ENCODE measurements at regions not wholly inside any gene's neighbourhood (a gene's known extent, or its start where the extent isn't known, plus 50 kb on each side); places are given as distances from the start of the nearest gene placed in this dataset.

DNA sequence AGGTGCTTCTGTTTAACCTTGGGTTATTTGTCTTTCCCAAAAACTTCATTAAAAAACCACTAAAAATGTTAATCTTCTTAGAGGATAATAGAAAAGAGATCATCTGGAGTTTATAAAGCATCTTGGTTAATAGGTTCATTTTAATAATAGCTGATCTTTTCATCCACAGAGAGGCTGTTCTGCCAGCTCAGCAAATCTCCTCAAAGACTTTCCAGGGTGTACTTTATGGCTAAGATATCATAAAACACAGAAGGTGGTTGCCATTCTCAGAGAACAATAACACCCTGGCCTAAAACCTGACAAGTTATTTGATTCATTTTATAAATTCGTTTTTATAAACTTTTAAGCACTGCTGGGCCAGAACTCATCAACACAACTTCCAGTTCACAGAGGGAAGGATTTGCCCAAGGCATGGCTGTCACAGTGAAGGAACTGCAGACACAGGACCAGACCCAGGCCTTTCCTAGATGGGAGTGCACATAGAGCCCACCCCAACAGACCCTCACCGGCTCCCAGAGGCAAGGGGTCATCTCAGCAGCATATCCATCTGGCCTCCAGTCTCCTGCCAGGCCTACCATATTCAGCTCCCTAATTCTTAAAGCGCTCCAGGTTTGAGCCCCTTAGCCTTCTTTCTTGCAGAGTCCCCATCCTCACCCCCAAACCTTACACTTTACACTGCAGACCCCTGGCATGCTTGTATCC lies 203.4 kb upstream of the RAB6C start:
- Histone ChIP-seq H3K36me3 (ENCODE audit: low read depth) (no peaks in the 10 kb centered on the region), H3K4me3 (ENCODE audit: severe bottlenecking) (no peak overlapping the region), H3K27ac (ENCODE audit: poor library complexity, severe bottlenecking) (no peak overlapping the region), H3K9me3 (ENCODE audit: severe bottlenecking) (no peaks in the 10 kb centered on the region), H3K27me3 (ENCODE audit: insufficient read depth, poor library complexity, severe bottlenecking) (no peaks in the 10 kb centered on the region), H3K4me1 (ENCODE audit: insufficient read depth, poor library complexity, severe bottlenecking) (no peaks in the 10 kb centered on the region)
- no peak for ATAC-seq (ENCODE audit: low read depth)
- no peak for DNase-seq (ENCODE audit: low spot score)
- TF ChIP-seq, protein P1, sequence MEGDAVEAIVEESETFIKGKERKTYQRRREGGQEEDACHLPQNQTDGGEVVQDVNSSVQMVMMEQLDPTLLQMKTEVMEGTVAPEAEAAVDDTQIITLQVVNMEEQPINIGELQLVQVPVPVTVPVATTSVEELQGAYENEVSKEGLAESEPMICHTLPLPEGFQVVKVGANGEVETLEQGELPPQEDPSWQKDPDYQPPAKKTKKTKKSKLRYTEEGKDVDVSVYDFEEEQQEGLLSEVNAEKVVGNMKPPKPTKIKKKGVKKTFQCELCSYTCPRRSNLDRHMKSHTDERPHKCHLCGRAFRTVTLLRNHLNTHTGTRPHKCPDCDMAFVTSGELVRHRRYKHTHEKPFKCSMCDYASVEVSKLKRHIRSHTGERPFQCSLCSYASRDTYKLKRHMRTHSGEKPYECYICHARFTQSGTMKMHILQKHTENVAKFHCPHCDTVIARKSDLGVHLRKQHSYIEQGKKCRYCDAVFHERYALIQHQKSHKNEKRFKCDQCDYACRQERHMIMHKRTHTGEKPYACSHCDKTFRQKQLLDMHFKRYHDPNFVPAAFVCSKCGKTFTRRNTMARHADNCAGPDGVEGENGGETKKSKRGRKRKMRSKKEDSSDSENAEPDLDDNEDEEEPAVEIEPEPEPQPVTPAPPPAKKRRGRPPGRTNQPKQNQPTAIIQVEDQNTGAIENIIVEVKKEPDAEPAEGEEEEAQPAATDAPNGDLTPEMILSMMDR (IDR thresholded peaks at IDR 0.05; ENCODE audit: poor library complexity, severe bottlenecking), result no peak

DNA sequence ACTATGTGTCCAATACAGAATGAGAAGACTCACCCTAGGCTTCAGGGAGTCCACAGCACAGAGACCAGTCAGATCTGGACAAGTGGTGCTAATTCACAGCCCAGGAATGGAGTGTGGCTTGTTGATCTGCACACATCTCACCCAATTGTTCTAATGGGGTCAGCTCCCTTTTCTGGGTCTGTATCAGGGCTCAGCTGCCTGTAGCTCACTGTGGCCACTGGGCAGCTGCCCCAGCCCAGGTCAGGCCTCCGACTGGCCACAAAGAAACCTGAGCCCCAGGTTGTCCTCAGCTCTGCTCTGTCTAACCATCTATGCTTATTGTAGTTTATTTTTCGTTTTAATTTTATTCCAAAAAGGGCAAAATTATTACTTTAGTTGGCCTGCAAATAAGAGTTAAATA lies 202.3 kb upstream of the RAB6C start:
- TF ChIP-seq, protein P1 (IDR thresholded peaks at IDR 0.05; ENCODE audit: poor library complexity, severe bottlenecking), result no peak
- ATAC-seq (ENCODE audit: low read depth) (no peak), DNase-seq (ENCODE audit: low spot score) (no peak)
- Histone ChIP-seq H3K9me3 (ENCODE audit: severe bottlenecking) (no peaks in the 10 kb centered on the region), H3K27ac (ENCODE audit: poor library complexity, severe bottlenecking) (no peak overlapping the region), H3K4me3 (ENCODE audit: severe bottlenecking) (no peak overlapping the region), H3K36me3 (ENCODE audit: low read depth) (no peaks in the 10 kb centered on the region), H3K27me3 (ENCODE audit: insufficient read depth, poor library complexity, severe bottlenecking) (no peaks in the 10 kb centered on the region), H3K4me1 (ENCODE audit: insufficient read depth, poor library complexity, severe bottlenecking) (no peaks in the 10 kb centered on the region)

DNA sequence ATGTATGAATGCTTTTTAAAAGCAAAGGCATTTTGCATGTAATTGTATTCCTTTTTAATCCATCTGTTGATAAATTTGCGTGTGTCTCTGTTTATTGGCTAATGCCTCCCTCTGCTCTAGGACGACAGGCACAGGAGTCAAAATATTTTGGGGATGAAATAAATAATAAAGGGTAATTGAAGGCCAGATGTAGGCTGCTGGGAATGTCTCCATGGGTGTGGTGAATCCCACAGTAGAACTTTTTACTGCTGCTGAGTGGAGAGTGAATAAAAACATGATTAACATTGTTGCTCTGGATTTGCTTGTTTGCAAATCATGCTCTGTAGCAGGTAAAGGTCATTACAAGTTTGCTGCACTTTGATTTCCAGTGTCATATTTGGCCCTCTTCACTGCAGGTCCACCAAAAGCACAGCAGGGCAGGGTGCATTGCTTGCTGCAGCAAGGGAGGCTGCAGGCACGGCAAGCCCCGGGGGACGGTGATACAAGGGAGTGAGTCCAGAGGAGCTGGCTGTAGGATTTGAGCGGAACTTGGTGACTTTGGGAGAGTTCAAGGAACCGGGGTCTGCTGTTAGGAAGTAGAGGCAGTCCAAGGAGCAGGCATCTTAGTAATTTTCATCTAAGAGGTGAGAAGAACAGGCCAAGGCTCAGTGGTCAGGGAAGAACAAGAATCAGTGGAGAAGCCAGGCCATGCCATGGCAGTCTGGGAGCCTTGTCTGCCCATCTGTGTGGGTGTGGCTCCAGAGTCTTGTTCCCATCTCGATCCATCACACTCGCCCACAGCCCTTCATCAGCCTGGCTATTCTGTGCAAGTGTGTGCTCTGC lies 201.5 kb upstream of the RAB6C start:
- no peak overlapping the region for H3K4me3 ChIP-seq (ENCODE audit: severe bottlenecking)
- no peak for ATAC-seq (ENCODE audit: low read depth)
- TF ChIP-seq, protein P1 (IDR thresholded peaks at IDR 0.05; ENCODE audit: poor library complexity, severe bottlenecking), result no peak

DNA sequence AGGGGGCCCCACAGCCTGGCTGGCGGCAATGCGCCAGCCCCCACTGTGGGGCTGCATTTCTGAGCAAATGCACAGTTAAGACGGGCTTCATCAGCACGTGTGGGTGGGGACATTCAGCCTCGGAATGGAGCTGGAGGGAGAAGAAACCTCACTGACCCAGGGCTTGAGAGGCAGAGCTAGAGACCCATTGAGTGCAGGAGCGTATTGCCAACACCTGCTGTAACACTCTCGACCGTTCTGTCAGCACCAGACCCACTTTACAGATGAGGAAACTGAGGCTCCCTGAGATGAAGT lies 200.9 kb upstream of the RAB6C start:
- DNase-seq (ENCODE audit: low spot score) (no peak), ATAC-seq (ENCODE audit: low read depth) (no peak)
- Histone ChIP-seq H3K27ac (ENCODE audit: poor library complexity, severe bottlenecking) (no peak overlapping the region), H3K4me1 (ENCODE audit: insufficient read depth, poor library complexity, severe bottlenecking) (no peaks in the 10 kb centered on the region), H3K4me3 (ENCODE audit: severe bottlenecking) (no peak overlapping the region), H3K36me3 (ENCODE audit: low read depth) (no peaks in the 10 kb centered on the region), H3K9me3 (ENCODE audit: severe bottlenecking) (no peaks in the 10 kb centered on the region), H3K27me3 (ENCODE audit: insufficient read depth, poor library complexity, severe bottlenecking) (no peaks in the 10 kb centered on the region)
- TF ChIP-seq, protein P1 (IDR thresholded peaks at IDR 0.05; ENCODE audit: poor library complexity, severe bottlenecking), result no peak

More for the DNA sequence above, 201.5 kb upstream of the RAB6C start:
- Histone ChIP-seq H3K36me3 (ENCODE audit: low read depth) (no peaks in the 10 kb centered on the region), H3K9me3 (ENCODE audit: severe bottlenecking) (no peaks in the 10 kb centered on the region), H3K27me3 (ENCODE audit: insufficient read depth, poor library complexity, severe bottlenecking) (no peaks in the 10 kb centered on the region), H3K27ac (ENCODE audit: poor library complexity, severe bottlenecking) (no peak overlapping the region), H3K4me1 (ENCODE audit: insufficient read depth, poor library complexity, severe bottlenecking) (no peaks in the 10 kb centered on the region)
- DNase-seq (ENCODE audit: low spot score), result no peak

DNA sequence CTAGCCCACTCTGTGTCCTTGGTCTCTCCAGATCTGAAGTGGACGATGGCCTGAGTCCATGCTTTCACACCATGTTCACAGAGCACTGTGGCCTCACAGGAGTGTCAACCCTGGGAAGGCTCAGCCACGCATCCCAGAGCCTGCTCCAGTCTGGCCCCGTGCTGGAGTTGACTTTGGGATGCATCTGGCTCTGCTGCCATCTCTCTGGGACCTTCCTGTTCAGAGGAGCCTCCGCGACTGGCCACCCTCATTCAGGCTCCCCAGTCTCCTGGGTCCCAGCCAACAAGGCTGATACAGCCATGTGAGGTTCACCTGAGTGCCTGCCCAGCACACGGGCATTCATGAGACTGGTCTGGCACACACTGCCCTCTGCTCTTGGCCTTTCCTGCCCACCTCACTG lies 199.7 kb upstream of the RAB6C start:
- ATAC-seq (ENCODE audit: low read depth) (no peak), DNase-seq (ENCODE audit: low spot score) (no peak)
- H3K36me3 ChIP-seq (ENCODE audit: low read depth), result no peaks in the 10 kb centered on the region

More for the DNA sequence above, 199.7 kb upstream of the RAB6C start:
- H3K4me3 ChIP-seq (ENCODE audit: severe bottlenecking), result no peak overlapping the region
- no peaks in the 10 kb centered on the region for H3K27me3 ChIP-seq (ENCODE audit: insufficient read depth, poor library complexity, severe bottlenecking)
- TF ChIP-seq, protein P1 (IDR thresholded peaks at IDR 0.05; ENCODE audit: poor library complexity, severe bottlenecking), result no peak
- no peaks in the 10 kb centered on the region for H3K9me3 ChIP-seq (ENCODE audit: severe bottlenecking)
- H3K27ac ChIP-seq (ENCODE audit: poor library complexity, severe bottlenecking), result no peak overlapping the region
- no peaks in the 10 kb centered on the region for H3K4me1 ChIP-seq (ENCODE audit: insufficient read depth, poor library complexity, severe bottlenecking)
